HepG2 (cell line): ENCODE measurements at regions not wholly inside any gene's neighbourhood (a gene's known extent, or its start where the extent isn't known, plus 50 kb on each side); places are given as distances from the start of the nearest gene placed in this dataset.
A peak's percentile ranks its signal among the peaks of the same experiment; 100 is the strongest.

Experiments used
- ATAC-seq: fragments of 200-7000 bp; cut with Tn5 transposase; 3 replicates; pipeline ENCODE4 v1.9.1; 2020; ENCODE audit warnings: mild to moderate bottlenecking, moderate library complexity
- BruUV-seq: library from RNA; stranded (reverse); fragments of 400-500 nt; replicated peaks from 2 replicates; lab custom pipeline; 2021; lab: Mats Ljungman, UMichigan
- CTCF ChIA-PET: fragments of 300-600 bp; formaldehyde crosslinking; extraction: SDS; loops from one replicate; lab custom pipeline; 2021; ENCODE audit warnings: low total read pairs, inconsistent platforms, low intra/inter-chr PET ratio; lab: Yijun Ruan, JAX
- POLR2A ChIA-PET: fragments of 350-600 bp; sonication (Branson Sonifier 250); formaldehyde crosslinking; loops from one replicate; lab custom pipeline; 2020; ENCODE audit warnings: antibody characterized with exemption, inconsistent platforms; lab: Yijun Ruan, JAX
- DNase-seq: peaks from one replicate; pipeline ENCODE4 v3.0.0-alpha.2; 2015; ENCODE audit warnings: low spot score
- FAIRE-seq: peaks from 3 replicates; lab custom pipeline; 2011; peaks lifted over from hg19 to GRCh38; lab: Jason Lieb, UNC
- H2AFZ ChIP-seq: one replicate; pipeline ENCODE4 v1.6.1; 2011; ENCODE audit warnings: low read length, inconsistent platforms
- H3K27ac ChIP-seq: fragments of 300-600 bp; 3 replicates; pipeline ENCODE4 v1.8.0; 2011; ENCODE audit warnings: mixed run types, mild to moderate bottlenecking, mixed read lengths, low read length, inconsistent platforms; ENCODE audit not compliant: insufficient read depth; ENCODE audit errors: extremely low read length
- H3K27me3 ChIP-seq, 2 experiments: fragments of 200-600 bp in 1 of 2; 2 replicates in 1 of 2; 3 replicates in 1 of 2; pipeline versions ENCODE4 v1.6.0 to v1.8.0; 2011; ENCODE audit warnings: low read length in 2 of 2, mild to moderate bottlenecking in 2 of 2, moderate library complexity in 2 of 2, inconsistent platforms in 1 of 2; ENCODE audit not compliant: insufficient read depth in 2 of 2, control insufficient read depth in 1 of 2
- H3K36me3 ChIP-seq, 2 experiments: fragments of 200-600 bp in 1 of 2; replicated peaks in 1 of 2; 2 replicates in 1 of 2; 3 replicates in 1 of 2; pipeline versions ENCODE4 v1.5.1 to v1.8.0; 2011; ENCODE audit warnings: low read length in 2 of 2, inconsistent platforms in 1 of 2; ENCODE audit not compliant: insufficient read depth in 2 of 2, control insufficient read depth in 1 of 2
- H3K4me1 ChIP-seq: 2 replicates; pipeline ENCODE4 v1.5.1; 2012; ENCODE audit warnings: low read length, inconsistent platforms; ENCODE audit not compliant: insufficient read depth
- H3K4me2 ChIP-seq: 2 replicates; pipeline ENCODE4 v1.6.0; 2011; ENCODE audit warnings: low read depth, low read length, inconsistent platforms
- H3K4me3 ChIP-seq, 3 experiments: fragments of 200-600 bp in 1 of 3; sonication (generic), shearing (Covaris generic) in 1 of 3; replicated peaks in 1 of 3; 2 replicates each; pipeline ENCODE4 v1.5.1; 2011 to 2016; ENCODE audit warnings: low read length in 3 of 3, inconsistent platforms in 2 of 3, low read depth in 2 of 3, mild to moderate bottlenecking in 2 of 3, control low read depth in 1 of 3, mixed read lengths in 1 of 3; ENCODE audit not compliant: insufficient read depth in 1 of 3
- H3K79me2 ChIP-seq: one replicate; pipeline ENCODE4 v1.6.1; 2011; ENCODE audit warnings: low read length, inconsistent platforms; ENCODE audit not compliant: insufficient read depth
- H3K9ac ChIP-seq: 2 replicates; pipeline ENCODE4 v1.6.0; 2011; ENCODE audit warnings: mild to moderate bottlenecking, low read depth, low read length, inconsistent platforms; ENCODE audit not compliant: insufficient read depth
- H3K9me3 ChIP-seq: 2 replicates; pipeline ENCODE4 v1.5.1; 2012; ENCODE audit warnings: mild to moderate bottlenecking, low read length
- H4K20me1 ChIP-seq: 2 replicates; pipeline ENCODE4 v1.6.0; 2011; ENCODE audit warnings: inconsistent platforms, mild to moderate bottlenecking, low read length, moderate library complexity; ENCODE audit not compliant: insufficient read depth
- LRRFIP1 ChIP-seq: sonication (generic); formaldehyde crosslinking; conservative IDR thresholded peaks from 2 replicates; pipeline ENCODE4 v1.4.0; 2020; ENCODE audit warnings: missing genetic modification reagents
- MAFF ChIP-seq: IDR thresholded peaks from 2 replicates; pipeline ENCODE4 v1.6.1; 2011; ENCODE audit warnings: low read depth, low read length, improper control_type of control experiment
- MAFK ChIP-seq, 2 experiments: IDR thresholded peaks in 1 of 2; conservative IDR thresholded peaks in 1 of 2; 2 replicates each; pipeline ENCODE4 v1.6.1; 2011; ENCODE audit warnings: improper control_type of control experiment in 2 of 2, low read length in 2 of 2
- NFE2L2 ChIP-seq: fragments of 150-350 bp; IDR thresholded peaks from 2 replicates; pipeline ENCODE4 v1.6.1; 2014; ENCODE audit warnings: low read length
- ZBTB40 ChIP-seq, 2 experiments: fragments of 450-650 bp in 1 of 2; sonication (generic) in 1 of 2; formaldehyde crosslinking in 1 of 2; IDR thresholded peaks; 2 replicates each; pipeline versions ENCODE4 v1.6.1 to v1.8.0; 2016 to 2022; ENCODE audit warnings: antibody characterized with exemption in 1 of 2, mild to moderate bottlenecking in 1 of 2, missing genetic modification reagents in 1 of 2
- in situ Hi-C: cut with HindIII; loops from 2 replicates; pipeline ENCODE4 v1.10.0; 2017; ENCODE audit warnings: low pct_unique_long_range_greater_than_20kb; ENCODE audit not compliant: extremely low pct_ligation_motif_present
- intact Hi-C: fragments of 100-400 bp; cut with micrococcal nuclease; formaldehyde crosslinking; loops from one replicate; pipeline ENCODE4 v1.10.0; 2022; ENCODE audit not compliant: unreplicated experiment

GRCh38 chr16:63008688-63009087 lies 972.5 kb upstream of the CDH8 start:
- Histone ChIP-seq H3K9me3 (peaks cover 90% of the 10 kb centered on the region), H2AFZ (no peak overlapping the region), H3K27me3 (no peaks in the 10 kb centered on the region), H3K4me2 (no peak overlapping the region), H3K36me3 (no peaks in the 10 kb centered on the region), H4K20me1 (no peaks in the 10 kb centered on the region), H3K79me2 (no peaks in the 10 kb centered on the region), H3K4me1 (no peaks in the 10 kb centered on the region), H3K4me3 (no peak overlapping the region), H3K9ac (no peak overlapping the region), H3K27ac (no peak overlapping the region)
- ChIA-PET POLR2A (no interaction called here), CTCF (no interaction called here)
- in situ Hi-C loops (no loop called here), intact Hi-C loops (no loop called here)
- no TSS peak for BruUV-seq
- TF ChIP-seq ZBTB40 (IDR thresholded peaks at IDR 0.05) (peak; percentile 1; the same call in 1 of the 2 replicates), ZBTB40 (CRISPR knock-in tag; IDR thresholded peaks at IDR 0.05) (no peak), MAFF (peak; percentile 87), LRRFIP1 (CRISPR knock-in tag) (no peak), NFE2L2 (peak; percentile 44; the same call in 1 of the 2 replicates), MAFK (conservative IDR thresholded peaks at IDR 0.05 in 1 of 2, IDR thresholded peaks at IDR 0.05 in 1 of 2; ENCODE audit: low read length in 2 of 2) (peak; percentile 80 to 89)
- FAIRE-seq (no peak), ATAC-seq (no peak), DNase-seq (no peak)
